Putamen (tissue), 1 donor: ENCODE measurements at regions not wholly inside any gene's neighbourhood (a gene's known extent, or its start where the extent isn't known, plus 50 kb on each side); places are given as distances from the start of the nearest gene placed in this dataset.

Source experiments
- DNase-seq: peaks from one replicate; pipeline ENCODE4 v3.0.0-alpha.2; 2016; ENCODE audit warnings: low spot score

DNA sequence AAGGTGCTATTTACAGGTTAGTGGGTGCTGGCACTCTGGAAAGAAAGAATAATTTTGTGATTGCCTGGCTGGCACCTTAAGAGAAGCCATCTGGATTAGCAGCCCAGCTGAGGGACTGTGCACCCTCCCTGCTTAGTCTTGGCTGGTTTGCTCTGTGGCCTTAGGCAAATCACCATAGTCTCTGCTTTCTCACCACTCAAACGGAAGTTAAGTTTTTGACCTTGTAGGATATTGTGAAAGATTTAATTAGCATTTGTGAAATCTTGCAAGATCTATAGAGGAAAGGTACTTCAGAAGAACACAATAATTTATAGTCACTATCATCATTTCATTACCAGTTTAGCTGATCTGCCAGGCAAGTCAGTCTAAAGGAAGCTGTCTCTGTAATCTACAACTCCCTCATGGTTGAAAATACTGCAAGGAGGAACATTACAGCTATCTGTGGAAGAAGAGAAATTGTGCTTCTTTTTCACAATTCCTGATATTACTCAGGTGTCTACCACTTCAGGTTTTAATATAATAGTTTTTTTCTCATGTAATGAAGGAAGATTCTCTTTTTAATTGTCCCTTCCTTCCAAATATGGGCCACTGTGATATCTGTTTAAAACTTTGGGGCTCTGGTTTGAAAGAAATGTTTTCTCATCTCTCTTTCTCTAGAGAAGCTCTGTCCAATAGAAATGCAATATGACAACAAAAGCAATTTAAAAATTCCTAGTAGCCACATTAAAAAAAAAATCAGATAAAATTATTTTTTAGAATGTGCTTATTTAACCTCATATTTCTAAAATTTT, 219.6 kb downstream of the PTEN start:
- no peak for DNase-seq

DNA sequence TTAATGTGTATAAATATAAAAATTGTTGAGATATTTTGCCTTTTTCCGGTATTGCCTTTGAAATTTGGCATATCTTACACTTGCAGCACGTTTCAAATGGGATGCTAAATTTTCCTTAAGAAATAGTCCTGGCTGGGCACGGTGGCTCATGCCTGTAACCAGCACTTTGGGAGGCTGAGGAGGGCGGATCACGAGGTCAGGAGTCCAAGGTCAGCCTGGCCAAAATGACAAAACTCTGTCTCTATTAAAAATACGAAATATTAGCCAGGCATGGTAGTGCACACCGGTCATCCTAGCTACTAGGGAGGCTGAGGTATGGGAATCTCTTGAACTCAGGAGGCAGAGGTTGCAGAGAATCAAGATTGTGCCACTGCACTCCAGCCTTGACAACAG, 220.2 kb downstream of the PTEN start:
- no peak for DNase-seq

DNA sequence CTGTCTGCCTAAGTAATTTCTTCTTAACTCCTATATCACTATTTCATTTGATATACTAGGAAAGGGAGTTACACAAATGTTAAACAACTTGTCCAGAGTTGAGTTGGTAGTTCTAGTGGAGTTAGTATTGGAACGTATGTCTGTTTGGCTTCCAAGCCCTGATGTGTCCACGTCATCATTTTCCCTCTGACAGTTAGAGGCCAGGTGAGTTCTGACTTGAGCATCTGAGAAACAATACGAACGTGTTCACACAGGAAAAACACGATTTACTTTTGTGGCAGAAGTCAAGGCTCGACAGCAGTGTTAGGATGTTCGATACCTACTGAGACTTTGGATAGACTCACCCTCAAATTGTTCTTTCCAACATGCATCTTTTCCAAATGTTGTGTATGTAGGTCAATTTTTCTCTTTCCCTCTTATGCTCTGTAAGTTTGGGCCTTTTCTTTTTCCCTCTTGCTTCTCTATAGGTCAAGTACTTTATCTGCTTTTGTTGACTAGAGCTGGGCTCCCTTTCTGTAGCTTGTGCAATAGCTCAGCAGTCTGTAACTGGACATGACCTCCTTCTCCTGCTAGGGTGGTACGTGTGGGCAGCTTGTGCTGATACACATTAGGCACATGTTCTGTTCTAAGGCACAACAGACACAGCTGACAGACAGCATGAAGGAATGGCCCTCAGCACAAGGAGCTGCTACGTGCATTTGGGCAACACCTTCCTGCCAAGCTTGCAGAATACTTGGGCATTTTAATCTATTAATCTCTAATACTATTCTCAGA, 222.9 kb downstream of the PTEN start:
- DNase-seq, result no peak

DNA sequence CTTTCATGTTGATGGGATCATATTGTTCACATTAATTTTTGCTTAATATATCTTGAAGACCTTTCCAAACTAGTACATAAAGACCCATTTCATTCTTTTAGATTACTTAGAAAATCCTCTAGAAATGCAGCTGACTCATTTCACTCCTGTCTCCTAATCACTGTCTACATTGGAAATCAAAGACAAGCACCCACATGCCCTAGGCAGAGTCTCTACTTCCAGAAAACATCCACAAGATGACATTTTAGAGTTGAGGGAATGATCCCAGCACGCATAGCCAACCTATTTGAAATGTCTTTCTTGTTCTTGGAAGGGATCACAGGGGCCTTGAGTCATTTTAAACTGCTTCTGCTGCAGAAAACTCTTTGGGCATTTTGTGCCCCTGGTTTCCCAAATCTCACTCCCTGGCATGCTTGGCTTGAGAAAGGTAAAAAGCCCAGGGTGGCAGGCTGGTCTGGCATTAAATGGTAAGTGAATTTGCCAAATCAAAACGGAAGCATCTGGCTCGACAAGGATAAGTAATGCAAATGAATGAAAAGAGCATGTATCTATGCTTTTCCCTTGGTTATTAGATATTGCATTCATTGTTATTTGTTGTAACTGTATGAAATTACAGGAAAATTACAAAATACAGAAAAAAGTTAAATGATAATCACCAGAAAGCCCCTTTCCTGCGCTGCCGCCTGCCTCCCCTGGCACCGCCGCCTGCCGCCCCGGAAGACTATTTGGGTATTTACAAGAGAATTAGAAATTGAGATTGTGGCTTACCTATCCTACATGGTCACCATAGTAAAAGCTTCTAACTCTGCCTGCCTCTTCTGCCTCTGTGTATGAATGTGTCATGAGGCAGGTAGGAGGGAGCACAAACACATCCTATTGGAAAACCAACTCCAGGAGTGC, 225.3 kb downstream of the PTEN start:
- DNase-seq, result peak; percentile 9

DNA sequence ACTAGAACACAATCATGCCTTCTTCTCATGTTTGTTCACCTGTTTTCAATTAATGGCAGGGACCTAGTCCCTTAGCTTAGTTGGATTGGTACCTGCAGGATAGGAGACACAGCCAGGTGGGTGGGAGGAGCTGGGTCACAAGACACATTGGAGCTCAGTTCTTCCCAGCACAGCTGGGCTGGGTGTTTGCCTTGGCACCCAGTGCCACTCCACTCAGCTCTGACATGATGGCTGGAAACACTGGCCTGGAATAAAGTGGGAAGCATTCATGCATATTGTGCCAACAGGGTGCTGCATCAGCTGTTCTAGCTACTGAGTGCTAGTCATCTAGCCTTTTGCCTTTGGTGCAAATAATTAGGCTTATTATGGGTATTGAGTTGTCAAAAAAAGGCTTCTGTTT, 226.1 kb downstream of the PTEN start:
- DNase-seq, result no peak

DNA sequence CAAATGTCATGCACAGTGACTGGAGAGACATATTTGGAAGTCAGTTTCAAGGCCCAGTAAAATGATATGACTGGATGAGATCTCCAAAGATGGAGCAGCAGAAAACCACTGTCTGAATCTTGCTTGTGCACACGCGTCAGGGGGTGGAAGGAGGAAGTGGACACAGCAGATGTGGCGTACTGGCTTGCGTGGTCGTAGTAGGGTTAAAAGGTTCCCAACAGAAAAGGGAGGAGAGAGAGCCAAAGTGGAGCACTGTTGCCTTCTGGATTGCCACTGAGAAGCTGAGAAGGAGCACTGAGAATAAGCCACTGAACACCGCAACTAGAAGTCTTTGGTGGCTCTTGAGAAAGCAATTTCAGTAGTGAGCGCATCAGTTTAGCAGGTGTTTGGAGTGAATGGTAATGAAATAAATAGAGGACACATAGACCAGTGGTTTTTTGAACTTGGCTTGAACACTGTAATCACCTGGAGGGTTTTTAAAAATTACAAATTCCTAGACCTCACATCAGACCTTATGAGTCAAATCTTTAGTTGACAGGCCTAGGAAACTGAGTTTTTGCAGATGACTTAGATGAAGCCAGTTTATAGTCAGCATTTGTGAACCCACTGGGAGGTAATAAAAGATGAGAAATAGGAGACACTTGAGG, 227.3 kb downstream of the PTEN start:
- no peak for DNase-seq

DNA sequence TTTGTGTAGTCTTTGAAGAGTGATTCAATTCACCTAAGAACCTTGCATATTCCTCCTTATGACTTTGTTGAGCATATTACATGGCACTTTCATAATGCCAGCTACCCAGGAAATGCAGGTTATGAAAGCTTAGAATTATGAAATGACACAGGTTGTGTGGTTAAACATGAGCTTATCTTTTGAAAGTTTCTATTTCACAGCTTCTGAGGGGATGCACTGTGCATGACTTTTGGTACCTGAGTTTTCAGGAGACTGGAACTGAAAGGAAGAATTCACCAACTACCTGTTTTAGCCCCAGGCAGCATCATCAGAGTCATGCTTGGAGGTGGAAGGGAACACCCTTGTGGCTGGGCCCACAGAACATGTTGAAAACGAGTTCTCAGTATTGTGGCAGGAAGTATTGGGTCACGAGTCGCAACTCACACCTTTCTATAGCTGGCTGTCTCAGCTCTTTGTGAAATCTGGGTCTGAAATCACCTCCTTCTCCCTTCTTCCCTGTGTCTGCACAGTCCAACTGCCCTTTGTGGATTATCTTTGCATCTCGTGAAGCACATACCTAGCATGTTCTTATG, 228.2 kb downstream of the PTEN start:
- DNase-seq, result no peak

DNA sequence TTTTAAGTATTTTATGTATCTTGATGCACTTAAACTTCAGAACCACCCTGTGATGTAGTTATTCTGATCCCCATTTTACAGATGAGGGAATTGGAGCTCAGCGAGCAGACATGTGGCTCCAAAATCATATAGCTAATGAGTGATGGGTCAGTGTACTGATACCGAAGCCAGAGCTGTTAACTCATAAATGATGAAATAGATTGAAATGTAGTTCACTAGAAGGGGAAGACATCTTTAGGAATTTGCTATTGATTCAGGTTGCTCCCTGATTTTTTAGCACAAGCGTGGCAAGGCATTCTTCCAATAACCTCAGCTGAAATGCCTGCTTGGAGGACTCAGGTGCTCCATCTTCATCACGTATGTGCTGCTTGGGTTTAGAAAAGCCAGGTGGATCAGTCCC, 228.8 kb downstream of the PTEN start:
- DNase-seq, result no peak

DNA sequence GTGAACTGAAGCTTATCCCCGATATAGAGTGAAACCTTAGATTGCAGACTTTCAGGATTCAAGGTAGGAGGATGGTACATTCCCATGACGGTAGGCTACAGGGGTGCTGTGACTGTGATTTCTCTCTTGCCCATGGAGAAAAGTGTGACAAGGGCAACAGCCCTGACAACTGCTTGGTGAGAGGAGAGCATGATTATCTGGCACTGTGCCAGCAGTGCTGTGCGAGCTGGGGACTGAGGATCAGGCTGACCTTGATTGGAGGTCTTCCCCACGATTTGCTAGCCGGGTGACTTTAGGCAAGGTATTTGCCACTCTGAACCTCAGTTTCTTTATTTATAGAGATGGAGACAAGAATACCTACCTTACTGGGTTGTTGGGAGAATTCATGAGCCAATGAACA, 229.5 kb downstream of the PTEN start:
- DNase-seq, result no peak

DNA sequence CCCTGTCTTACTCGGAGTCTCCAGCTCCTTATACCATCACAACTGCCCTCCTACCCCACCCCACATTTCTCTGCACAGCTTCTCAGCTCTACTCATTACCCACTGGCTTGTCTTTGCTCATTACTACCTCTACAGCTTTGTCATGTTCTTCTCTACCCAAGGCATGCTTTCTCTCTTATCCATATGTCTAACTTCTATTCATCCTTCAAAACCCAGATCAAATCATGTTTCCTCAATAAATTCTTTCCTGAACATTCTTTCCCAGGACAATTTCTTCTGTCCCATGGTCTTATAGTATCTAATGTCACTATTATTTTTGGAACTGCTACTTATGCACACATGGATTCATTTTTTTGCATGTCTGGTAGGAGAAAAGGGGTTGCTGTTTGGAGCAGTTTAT, 231.4 kb downstream of the PTEN start:
- DNase-seq, result no peak

DNA sequence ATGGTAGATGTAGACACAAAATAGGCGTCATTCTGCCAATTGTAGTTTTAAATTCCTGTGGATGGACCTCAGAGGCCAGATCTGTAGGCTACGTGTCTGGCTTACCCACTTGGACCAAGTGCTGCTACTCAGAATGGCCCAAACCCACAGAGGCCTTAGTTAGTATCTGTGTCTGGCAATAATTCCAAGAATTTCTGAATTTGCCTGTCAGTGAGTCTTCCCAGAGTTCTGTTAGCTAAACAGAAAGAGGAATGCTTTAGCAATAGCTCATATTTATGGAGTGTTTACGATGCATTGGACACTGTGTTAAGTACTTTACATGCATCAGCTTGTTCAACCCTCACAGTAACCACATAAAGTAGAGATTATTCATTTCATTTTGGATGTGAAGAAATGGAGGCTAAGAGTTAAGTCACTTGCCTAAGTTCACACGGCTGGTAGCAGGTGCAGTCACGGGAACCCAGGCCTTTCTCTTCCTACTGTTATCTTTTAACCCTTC, 231.8 kb downstream of the PTEN start:
- no peak for DNase-seq

DNA sequence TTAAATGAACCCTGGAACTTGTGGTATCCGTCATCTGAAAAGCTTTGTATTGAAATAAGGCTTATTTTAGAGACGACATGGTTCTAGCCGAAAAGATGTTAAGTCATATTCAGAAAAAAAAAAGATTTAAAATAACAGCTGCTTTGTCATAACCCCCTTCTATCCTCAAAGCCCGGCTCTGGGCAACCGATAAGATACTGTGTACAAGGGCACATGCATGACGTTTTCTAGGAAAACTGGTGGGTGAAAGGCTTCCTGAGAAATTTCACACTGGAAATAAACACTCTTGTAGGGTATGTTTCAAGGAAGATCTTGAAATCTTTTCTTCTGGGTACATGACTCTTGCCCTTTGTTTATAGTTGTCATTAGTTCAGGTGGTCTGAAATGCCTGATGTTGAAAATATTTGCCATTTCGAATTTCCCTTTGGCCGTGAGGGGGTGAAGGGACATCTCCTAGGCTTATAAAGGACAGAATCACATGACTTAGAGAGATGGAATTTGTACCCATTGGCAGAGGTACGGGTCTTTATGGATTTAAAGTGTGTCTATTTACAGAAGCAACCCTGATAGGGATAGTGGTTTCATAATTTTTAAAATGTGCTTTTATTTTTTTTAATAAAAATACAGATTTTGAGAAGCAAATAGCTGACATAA, 232.5 kb downstream of the PTEN start:
- DNase-seq, result no peak

DNA sequence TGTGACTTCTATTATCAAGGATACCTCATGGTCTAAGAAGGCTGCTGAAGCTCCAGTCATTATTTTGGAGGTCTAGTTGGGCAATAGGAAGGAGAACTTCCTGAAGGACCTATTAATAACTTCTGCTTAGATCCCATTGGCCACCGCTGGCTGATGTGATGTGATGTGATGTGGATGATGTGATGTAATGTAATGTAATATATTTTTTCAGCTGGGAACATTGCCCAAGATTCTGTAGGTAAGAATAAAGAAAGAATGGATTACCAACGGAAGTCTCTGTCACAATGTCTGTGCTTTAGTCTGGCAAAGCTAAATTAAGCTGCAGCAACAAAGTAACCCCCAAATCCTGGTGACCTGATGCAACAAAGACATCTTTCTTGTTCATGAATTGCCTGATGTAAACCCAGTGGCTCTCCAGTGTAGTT, 233.7 kb downstream of the PTEN start:
- DNase-seq, result no peak

DNA sequence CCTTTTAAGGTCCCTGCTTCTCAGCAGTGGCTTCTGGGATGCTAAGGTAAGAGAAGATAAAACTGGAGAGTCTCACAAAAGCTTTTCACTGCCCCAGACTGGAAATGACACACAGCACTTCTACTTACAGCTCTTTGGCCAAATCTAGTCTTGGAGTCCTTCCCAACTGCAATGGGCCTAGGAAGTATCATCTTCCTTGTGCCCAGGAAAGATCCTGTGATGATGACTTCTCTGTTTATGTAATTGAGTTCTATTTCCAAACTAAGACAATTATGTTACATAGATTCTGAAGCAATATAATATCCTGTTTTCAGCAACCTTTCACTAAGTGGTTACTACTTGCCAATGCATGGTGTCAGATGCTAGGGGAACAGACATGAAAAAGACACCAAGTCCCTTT, 234.1 kb downstream of the PTEN start:
- DNase-seq, result no peak

DNA sequence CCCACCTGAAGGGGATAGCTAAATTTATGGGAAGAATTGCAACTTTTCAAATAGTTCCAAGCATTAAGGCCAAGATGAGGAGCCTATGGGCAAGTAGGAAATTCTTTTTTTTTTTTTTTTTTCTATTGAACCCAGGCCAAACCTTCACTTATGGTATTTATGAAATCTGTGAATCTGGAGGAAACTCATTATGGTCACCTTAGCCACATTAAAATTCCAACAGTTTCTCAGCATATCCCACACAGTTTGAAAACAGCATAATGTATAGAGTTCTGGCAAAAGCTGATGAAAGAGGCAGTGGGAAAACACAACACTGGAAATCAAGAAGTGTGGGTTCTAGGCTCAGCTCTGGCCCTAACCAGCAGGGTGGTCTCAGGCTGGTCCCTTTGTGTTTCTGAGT, 236.9 kb downstream of the PTEN start:
- DNase-seq, result no peak

DNA sequence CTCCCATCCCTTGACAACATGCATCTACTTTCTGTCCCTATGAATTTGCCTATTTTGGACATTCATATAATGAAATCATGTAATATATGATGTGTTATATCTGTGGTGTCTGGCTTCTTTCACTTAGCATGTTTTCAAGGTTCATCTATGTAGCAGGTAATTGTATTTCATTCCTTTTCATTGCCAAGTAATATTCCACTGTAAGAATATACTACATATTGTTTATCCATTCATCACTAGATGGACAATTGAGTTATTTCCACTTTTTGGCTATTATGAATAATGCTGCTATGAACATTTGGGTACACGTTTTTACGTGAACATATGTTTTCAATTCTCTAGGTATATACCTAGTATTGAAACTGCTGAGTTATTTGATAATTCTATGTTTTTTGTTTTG, 238.2 kb downstream of the PTEN start:
- DNase-seq, result no peak

DNA sequence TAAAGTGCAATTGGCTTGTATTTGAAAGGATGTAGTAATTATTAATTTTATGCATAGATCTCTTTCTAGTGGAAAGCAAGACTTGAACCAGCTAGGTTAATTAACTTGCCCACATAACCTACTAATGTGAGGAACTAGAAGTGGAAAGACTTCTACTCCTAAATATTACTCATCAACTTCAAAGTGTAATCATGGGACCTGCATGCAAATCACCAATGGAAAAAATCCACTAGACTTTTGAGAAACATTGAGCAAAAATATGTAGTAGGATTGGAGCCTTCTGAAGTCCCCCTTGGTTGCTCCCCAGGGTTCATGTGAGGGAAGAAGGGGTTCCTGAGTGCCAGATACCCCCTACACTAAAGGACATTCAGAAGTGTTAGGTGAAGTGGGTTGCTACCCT, 240.2 kb downstream of the PTEN start:
- DNase-seq, result no peak

DNA sequence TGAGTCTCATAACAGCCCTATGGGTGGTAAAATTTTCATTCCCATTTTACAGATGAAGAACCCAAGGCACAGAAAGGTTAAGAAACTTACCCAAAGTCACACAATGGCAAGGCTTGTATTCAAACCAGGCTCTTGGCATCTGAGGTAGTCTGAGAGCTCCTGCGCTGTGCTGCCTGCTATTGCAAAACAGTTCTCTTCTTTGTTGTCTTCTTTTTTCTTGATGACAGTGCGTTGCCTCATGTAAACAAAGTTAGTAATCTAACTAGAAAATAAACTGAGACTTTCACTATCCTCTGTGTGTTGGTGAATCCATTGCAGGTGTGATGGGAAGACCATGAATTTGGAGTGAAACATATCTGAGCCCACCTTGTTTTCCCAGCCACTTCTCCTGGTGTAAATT, 240.8 kb downstream of the PTEN start:
- DNase-seq, result no peak

DNA sequence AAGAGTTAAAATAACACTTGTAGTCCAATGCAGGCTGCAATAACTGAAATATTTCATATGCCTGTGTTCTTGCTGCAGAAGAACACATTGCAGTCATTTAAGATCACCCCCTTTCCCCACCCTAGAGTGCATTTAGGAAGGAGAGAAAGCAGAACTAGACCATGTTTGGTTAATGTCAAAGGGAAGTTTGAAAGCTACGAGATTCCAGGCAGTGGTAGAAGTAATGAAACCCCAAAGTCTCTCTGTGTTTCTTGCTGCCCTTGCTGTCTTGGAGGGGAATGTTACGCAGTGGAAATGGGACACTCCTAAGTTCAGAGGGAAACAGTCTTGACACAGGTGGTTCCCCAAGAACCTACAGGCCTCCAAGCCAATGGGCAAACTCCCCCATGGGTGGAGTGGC, 242.9 kb downstream of the PTEN start:
- DNase-seq, result peak; percentile 11

DNA sequence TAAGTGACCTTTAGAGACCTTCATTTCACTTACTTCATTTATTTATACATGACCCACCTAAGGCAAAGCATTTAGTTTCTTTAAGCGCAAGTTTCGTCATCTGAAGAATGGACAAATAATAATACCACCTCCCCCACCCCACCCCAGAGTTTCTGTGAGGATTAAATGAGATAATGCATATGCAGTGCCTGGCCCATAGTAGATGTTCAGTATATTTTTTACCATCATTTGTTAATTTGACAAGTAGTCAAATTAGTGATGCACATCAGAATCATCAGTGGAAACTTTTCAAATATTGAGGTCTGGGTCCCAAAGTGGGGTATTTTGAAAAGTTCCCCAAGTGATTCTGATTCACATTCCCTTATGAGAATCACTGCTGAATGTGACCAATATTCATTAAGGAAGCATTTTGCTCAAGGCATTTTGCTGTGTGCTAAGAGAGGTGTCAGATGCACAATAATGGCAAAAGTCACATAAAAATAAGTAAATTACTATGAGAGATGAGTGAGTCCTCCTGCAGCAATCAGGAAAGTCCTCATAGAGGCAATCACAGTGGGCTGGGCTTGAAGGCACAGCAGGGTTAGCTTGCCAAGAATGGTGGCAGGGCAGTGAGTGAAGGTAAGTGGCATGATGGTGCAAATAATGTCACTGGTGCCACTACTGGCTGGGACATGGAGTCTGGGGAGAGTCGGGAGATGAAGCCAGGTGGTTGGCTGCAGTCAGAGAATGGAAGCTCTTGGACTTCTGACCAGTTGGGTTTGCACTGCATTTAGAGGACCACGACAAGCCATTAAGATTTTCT, 244.1 kb downstream of the PTEN start:
- DNase-seq, result no peak
